Dendritic cell treated with granulocyte-macrophage colony-stimulating factor and Interleukin-4, amounts not matched to agents 40 ng/mL and 50 ng/mL, for 4 days (primary cell): ENCODE measurements at regions not wholly inside any gene's neighbourhood (a gene's known extent, or its start where the extent isn't known, plus 50 kb on each side); places are given as distances from the start of the nearest gene placed in this dataset.

ENCODE experiments used
- H3K27ac Mint-ChIP-seq: one replicate; pipeline ENCODE4 v1.8.0; 2022; ENCODE audit warnings: mild to moderate bottlenecking, mixed read lengths
- H3K27me3 Mint-ChIP-seq: one replicate; pipeline ENCODE4 v1.8.0; 2022; ENCODE audit warnings: mild to moderate bottlenecking, mixed read lengths
- H3K36me3 Mint-ChIP-seq: one replicate; pipeline ENCODE4 v1.8.0; 2022; ENCODE audit warnings: low read depth, mixed read lengths
- H3K4me1 Mint-ChIP-seq: one replicate; pipeline ENCODE4 v1.8.0; 2022; ENCODE audit warnings: low read depth, mixed read lengths
- H3K4me3 Mint-ChIP-seq: one replicate; pipeline ENCODE4 v1.8.0; 2022; ENCODE audit warnings: mild to moderate bottlenecking, moderate library complexity, mixed read lengths
- H3K9me3 Mint-ChIP-seq: one replicate; pipeline ENCODE4 v1.8.0; 2022; ENCODE audit warnings: mixed read lengths
- intact Hi-C: fragments of 100-400 bp; cut with micrococcal nuclease; formaldehyde crosslinking; loops from one replicate; pipeline ENCODE4 v1.15.0; 2022

GRCh38 chr18:56374007-56374655 is 264.3 kb downstream of the TXNL1 start:
- no peaks in the 10 kb centered on the region for H3K36me3 Mint-ChIP-seq
- peaks cover 14% of the 10 kb centered on the region for H3K4me1 Mint-ChIP-seq
- no peak overlapping the region for H3K27ac Mint-ChIP-seq
- no peak overlapping the region for H3K4me3 Mint-ChIP-seq
- no peaks in the 10 kb centered on the region for H3K27me3 Mint-ChIP-seq
- intact Hi-C loops: no loop called here
- no peaks in the 10 kb centered on the region for H3K9me3 Mint-ChIP-seq

DNA sequence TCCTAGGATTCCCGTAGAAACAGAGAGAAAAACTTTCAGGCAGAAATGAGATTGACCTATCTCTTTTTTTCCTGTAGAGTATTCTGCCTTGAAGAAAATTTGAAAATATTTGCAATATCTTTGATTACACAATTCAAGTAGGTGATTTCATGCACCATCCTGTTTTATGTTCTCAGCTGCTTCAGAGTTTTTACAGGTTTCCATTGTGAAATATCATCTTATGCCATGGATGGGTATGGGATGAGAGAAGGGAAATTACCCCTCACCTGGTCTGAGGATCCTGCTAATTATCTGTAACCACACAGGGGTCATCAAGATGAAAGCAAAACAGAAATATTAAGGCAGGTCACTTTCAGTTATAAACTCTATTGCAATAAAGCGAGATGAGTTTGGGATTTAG is 264.8 kb downstream of the TXNL1 start:
- H3K9me3 Mint-ChIP-seq: no peaks in the 10 kb centered on the region
- intact Hi-C loops: no loop called here

DNA sequence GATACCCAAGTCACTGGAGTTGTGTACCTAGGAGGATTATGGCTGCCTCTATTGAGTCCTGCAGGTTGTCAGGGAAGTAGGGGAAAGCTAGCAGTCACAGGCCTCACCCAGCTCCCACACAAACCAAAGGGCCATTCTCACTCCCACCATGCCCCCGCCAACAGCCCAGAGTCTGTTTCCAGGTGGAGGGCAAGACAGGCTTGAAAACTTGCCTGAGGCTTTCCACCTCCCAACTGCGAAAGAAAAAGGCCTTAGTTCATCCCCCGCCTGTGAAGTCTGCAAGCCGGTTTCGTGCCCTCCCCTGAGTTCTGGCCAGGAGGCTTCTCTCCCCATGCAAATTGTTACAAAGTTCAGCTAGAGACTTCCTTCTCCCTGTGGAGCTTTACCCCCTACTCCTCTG is 270.3 kb downstream of the TXNL1 start:
- Mint-ChIP-seq H3K36me3 (no peaks in the 10 kb centered on the region), H3K27me3 (no peaks in the 10 kb centered on the region), H3K4me3 (no peak overlapping the region), H3K4me1 (no peaks in the 10 kb centered on the region), H3K27ac (no peak overlapping the region), H3K9me3 (no peaks in the 10 kb centered on the region)
- intact Hi-C loops: no loop called here

More for the DNA sequence above, 264.8 kb downstream of the TXNL1 start:
- Mint-ChIP-seq H3K36me3 (no peaks in the 10 kb centered on the region), H3K27me3 (no peaks in the 10 kb centered on the region), H3K4me3 (no peak overlapping the region), H3K4me1 (peaks cover 10% of the 10 kb centered on the region), H3K27ac (no peak overlapping the region)

- Mint-ChIP-seq H3K9me3 (peaks cover 37% of the 10 kb centered on the region), H3K27ac (no peak overlapping the region), H3K4me1 (no peaks in the 10 kb centered on the region), H3K27me3 (no peaks in the 10 kb centered on the region), H3K36me3 (no peaks in the 10 kb centered on the region), H3K4me3 (no peak overlapping the region)
- intact Hi-C loops: no loop called here
Measured at GRCh38 chr18:56358608-56359280, 279.6 kb downstream of the TXNL1 start.

DNA sequence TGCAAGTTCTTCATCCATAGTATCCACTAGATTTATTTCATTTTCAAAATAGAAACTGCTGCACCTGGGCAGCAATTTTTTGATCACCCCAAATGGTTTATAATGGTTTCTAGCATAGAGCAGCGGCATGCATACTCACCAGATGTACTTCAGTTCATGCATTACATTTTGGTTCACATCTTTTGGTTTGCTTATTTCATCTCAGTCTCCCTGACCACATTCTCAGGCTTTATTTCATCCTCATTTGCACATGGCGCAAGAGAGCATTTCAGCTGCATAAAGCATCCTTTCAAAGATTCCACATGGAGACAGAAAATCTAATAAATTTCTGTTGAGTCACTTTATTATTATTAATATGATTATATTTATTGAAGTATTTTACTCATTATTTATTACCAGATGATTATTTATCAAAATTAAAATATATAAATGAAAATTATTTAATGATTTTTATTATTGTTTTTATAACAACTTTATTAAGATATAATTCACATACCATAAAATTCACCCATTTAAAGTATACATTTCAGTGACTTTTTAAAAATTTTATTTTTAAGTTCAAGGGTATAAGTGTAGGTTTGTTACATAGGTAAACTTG is 284.6 kb downstream of the TXNL1 start:
- no peak overlapping the region for H3K27ac Mint-ChIP-seq
- no peaks in the 10 kb centered on the region for H3K4me1 Mint-ChIP-seq
- H3K4me3 Mint-ChIP-seq: no peak overlapping the region
- intact Hi-C loops: no loop called here
- H3K27me3 Mint-ChIP-seq: no peaks in the 10 kb centered on the region
- peaks cover 33% of the 10 kb centered on the region for H3K9me3 Mint-ChIP-seq
- H3K36me3 Mint-ChIP-seq: no peaks in the 10 kb centered on the region

GRCh38 chr18:56351911-56352500 is 286.4 kb downstream of the TXNL1 start:
- Mint-ChIP-seq H3K27me3 (no peaks in the 10 kb centered on the region), H3K4me3 (no peak overlapping the region), H3K27ac (no peak overlapping the region), H3K4me1 (no peaks in the 10 kb centered on the region), H3K9me3 (peaks cover 29% of the 10 kb centered on the region), H3K36me3 (no peaks in the 10 kb centered on the region)
- intact Hi-C loops: no loop called here

DNA sequence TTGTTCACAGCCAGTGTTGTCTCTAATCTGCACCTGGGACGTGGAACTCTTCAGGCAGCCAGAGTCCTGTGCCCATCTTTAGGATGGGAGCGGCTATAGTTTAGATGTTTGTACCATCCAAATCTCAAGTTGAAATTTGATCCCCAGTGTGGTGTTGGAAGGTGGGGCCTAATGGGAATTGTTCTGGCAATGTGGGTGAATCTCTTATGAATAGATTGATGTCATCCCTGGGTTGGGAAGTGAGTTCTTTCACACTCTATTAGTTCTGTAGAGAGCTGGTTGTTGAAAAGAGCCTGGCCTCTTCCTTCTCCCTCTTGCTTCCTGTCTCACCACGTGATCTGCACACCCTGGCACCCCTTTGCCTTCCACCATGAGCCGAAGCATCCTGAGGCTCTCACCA is 300.9 kb downstream of the TXNL1 start:
- Mint-ChIP-seq H3K4me1 (no peaks in the 10 kb centered on the region), H3K4me3 (no peak overlapping the region), H3K9me3 (peaks cover 18% of the 10 kb centered on the region), H3K27me3 (no peaks in the 10 kb centered on the region), H3K36me3 (no peaks in the 10 kb centered on the region), H3K27ac (no peak overlapping the region)
- intact Hi-C loops: no loop called here

- Mint-ChIP-seq H3K9me3 (peaks cover 3% of the 10 kb centered on the region), H3K4me3 (no peak overlapping the region), H3K27ac (no peak overlapping the region), H3K36me3 (no peaks in the 10 kb centered on the region), H3K27me3 (no peaks in the 10 kb centered on the region), H3K4me1 (no peaks in the 10 kb centered on the region)
- intact Hi-C loops: no loop called here
Measured at GRCh38 chr18:56333839-56334238, 304.6 kb downstream of the TXNL1 start.

- Mint-ChIP-seq H3K9me3 (no peaks in the 10 kb centered on the region), H3K27me3 (no peaks in the 10 kb centered on the region), H3K36me3 (no peaks in the 10 kb centered on the region), H3K4me1 (no peaks in the 10 kb centered on the region), H3K4me3 (no peak overlapping the region), H3K27ac (no peak overlapping the region)
- intact Hi-C loops: no loop called here
Measured at GRCh38 chr18:56333146-56333545, 305.2 kb downstream of the TXNL1 start.

GRCh38 chr18:56332371-56332770 is 306.0 kb downstream of the TXNL1 start:
- intact Hi-C loops: no loop called here
- Mint-ChIP-seq H3K27ac (no peak overlapping the region), H3K4me1 (no peaks in the 10 kb centered on the region), H3K9me3 (no peaks in the 10 kb centered on the region), H3K27me3 (no peaks in the 10 kb centered on the region), H3K36me3 (no peaks in the 10 kb centered on the region), H3K4me3 (no peak overlapping the region)

- no peaks in the 10 kb centered on the region for H3K36me3 Mint-ChIP-seq
- H3K4me1 Mint-ChIP-seq: no peaks in the 10 kb centered on the region
- H3K27me3 Mint-ChIP-seq: no peaks in the 10 kb centered on the region
- H3K4me3 Mint-ChIP-seq: no peak overlapping the region
- no peak overlapping the region for H3K27ac Mint-ChIP-seq
- intact Hi-C loops: no loop called here
- no peaks in the 10 kb centered on the region for H3K9me3 Mint-ChIP-seq
Measured at GRCh38 chr18:56330366-56331110, 307.9 kb downstream of the TXNL1 start.

GRCh38 chr18:56329536-56329935 is 308.9 kb downstream of the TXNL1 start:
- intact Hi-C loops: no loop called here
- Mint-ChIP-seq H3K4me1 (no peaks in the 10 kb centered on the region), H3K9me3 (no peaks in the 10 kb centered on the region), H3K4me3 (no peak overlapping the region), H3K27me3 (no peaks in the 10 kb centered on the region), H3K36me3 (no peaks in the 10 kb centered on the region), H3K27ac (no peak overlapping the region)

DNA sequence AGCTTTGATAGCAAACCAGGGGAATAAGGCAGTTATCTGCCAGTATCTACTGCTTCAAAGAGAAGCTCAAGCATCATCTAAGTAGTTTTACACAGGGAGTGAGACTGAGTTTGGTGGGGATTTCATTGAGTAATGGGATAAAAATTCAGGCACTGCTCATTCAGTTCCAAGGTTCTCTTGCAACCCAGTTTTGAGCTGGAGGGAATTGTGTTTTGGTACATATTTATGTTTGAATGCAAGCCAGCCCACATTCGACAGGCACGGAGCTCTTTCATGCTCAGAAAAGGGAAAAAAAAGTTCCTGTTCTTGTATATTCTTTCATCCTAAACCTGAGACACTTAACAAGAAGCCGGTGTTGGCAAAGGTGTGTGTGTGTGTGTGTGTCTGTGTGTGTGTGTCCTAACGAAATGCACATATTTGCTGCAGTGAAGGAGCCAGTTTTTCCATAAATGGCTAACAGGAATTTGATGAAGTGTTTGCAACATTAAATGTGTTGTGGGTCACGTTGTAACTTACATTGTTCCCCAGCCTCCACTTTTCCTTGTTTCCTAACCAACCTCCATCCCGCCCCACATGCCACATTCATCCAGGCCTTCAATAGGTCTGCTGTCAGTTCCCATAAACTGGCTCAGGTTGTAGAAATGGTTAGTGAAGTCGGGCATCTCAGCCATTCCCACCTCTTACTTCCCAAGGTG is 311.1 kb downstream of the TXNL1 start:
- H3K27ac Mint-ChIP-seq: no peak overlapping the region
- H3K4me1 Mint-ChIP-seq: no peaks in the 10 kb centered on the region
- H3K36me3 Mint-ChIP-seq: no peaks in the 10 kb centered on the region
- H3K27me3 Mint-ChIP-seq: no peaks in the 10 kb centered on the region
- no peak overlapping the region for H3K4me3 Mint-ChIP-seq
- no peaks in the 10 kb centered on the region for H3K9me3 Mint-ChIP-seq
- intact Hi-C loops: no loop called here
